OCI-LY7 (cell line): ENCODE measurements at regions not wholly inside any gene's neighbourhood (a gene's known extent, or its start where the extent isn't known, plus 50 kb on each side); places are given as distances from the start of the nearest gene placed in this dataset.

ENCODE experiments used
- BruUV-seq: library from RNA; stranded (reverse); fragments of 400-500 nt; replicated peaks from 2 replicates; lab custom pipeline; 2021; lab: Mats Ljungman, UMichigan
- CTCF ChIA-PET: fragments of 300-600 bp; sonication (Branson Sonifier 250); formaldehyde crosslinking; loops from one replicate; lab custom pipeline; 2022; ENCODE audit warnings: antibody characterized with exemption; ENCODE audit not compliant: unreplicated experiment; lab: Charles Lee
- POLR2A ChIA-PET: fragments of 300-600 bp; sonication (Branson Sonifier 250); formaldehyde crosslinking; loops from one replicate; lab custom pipeline; 2022; ENCODE audit warnings: antibody characterized with exemption; lab: Charles Lee
- DNase-seq: peaks from one replicate; pipeline ENCODE4 v3.0.0-alpha.2; 2015; ENCODE audit warnings: low spot score
- H2AFZ ChIP-seq: fragments of 200-600 bp; sonication (generic), shearing (Covaris generic); 2 replicates; pipeline ENCODE4 v1.6.1; 2014; ENCODE audit warnings: mild to moderate bottlenecking, antibody characterized with exemption, low read length, moderate library complexity
- H3K27ac ChIP-seq: fragments of 200-600 bp; sonication (generic); 2 replicates; pipeline ENCODE4 v1.5.1; 2014; ENCODE audit warnings: mixed run types, low read depth, mild to moderate bottlenecking, moderate library complexity, low read length, inconsistent platforms; ENCODE audit not compliant: poor library complexity, severe bottlenecking
- H3K36me3 ChIP-seq: fragments of 200-600 bp; sonication (generic); 2 replicates; pipeline ENCODE4 v1.6.1; 2014; ENCODE audit warnings: mild to moderate bottlenecking, antibody characterized with exemption, low read length, moderate library complexity, mixed read lengths; ENCODE audit not compliant: insufficient read depth
- H3K4me1 ChIP-seq: fragments of 200-600 bp; sonication (generic); 2 replicates; pipeline ENCODE4 v1.5.1; 2014; ENCODE audit warnings: mild to moderate bottlenecking, low read length; ENCODE audit not compliant: insufficient read depth, poor library complexity, severe bottlenecking
- H3K4me2 ChIP-seq: fragments of 200-600 bp; sonication (generic); 2 replicates; pipeline ENCODE4 v1.6.1; 2014; ENCODE audit warnings: mild to moderate bottlenecking, low read length
- H3K4me3 ChIP-seq: fragments of 200-600 bp; sonication (generic); 2 replicates; pipeline ENCODE4 v1.5.1; 2014; ENCODE audit warnings: mild to moderate bottlenecking, low read depth, low read length; ENCODE audit not compliant: poor library complexity, severe bottlenecking
- H3K79me2 ChIP-seq: fragments of 200-600 bp; sonication (generic); 2 replicates; pipeline ENCODE4 v1.6.1; 2016; ENCODE audit warnings: low read depth, mild to moderate bottlenecking, low read length, moderate library complexity, mixed read lengths; ENCODE audit not compliant: insufficient read depth
- H3K9me2 ChIP-seq: fragments of 200-600 bp; sonication (generic); 2 replicates; pipeline ENCODE4 v1.6.1; 2016; ENCODE audit warnings: mild to moderate bottlenecking, low read length, mixed read lengths; ENCODE audit not compliant: insufficient read depth
- H3K9me3 ChIP-seq: fragments of 200-600 bp; sonication (generic); 2 replicates; pipeline ENCODE4 v1.6.1; 2014; ENCODE audit warnings: mild to moderate bottlenecking, mixed run types, low read length, mixed read lengths
- H4K20me1 ChIP-seq: fragments of 200-600 bp; sonication (generic); 2 replicates; pipeline ENCODE4 v1.6.1; 2014; ENCODE audit warnings: mild to moderate bottlenecking, antibody characterized with exemption, low read length, moderate library complexity, mixed read lengths; ENCODE audit not compliant: insufficient read depth
- EZH2phosphoT487 ChIP-seq: fragments of 200-600 bp; sonication (generic); IDR thresholded peaks from 2 replicates; pipeline ENCODE4 v1.6.1; 2018; ENCODE audit warnings: low read depth, borderline replicate concordance, mild to moderate bottlenecking, mixed run types, antibody characterized with exemption, low read length, moderate library complexity, mixed read lengths
- intact Hi-C: fragments of 100-400 bp; cut with micrococcal nuclease; formaldehyde crosslinking; loops from one replicate; pipeline ENCODE4 v1.10.0; 2022; ENCODE audit not compliant: unreplicated experiment
- TF ChIP-seq, protein P1 (sequence below): fragments of 200-600 bp; sonication (generic); conservative IDR thresholded peaks from 2 replicates; pipeline ENCODE4 v1.5.1; 2014; ENCODE audit warnings: mild to moderate bottlenecking, antibody characterized with exemption, low read length, moderate library complexity, mixed read lengths

DNA sequence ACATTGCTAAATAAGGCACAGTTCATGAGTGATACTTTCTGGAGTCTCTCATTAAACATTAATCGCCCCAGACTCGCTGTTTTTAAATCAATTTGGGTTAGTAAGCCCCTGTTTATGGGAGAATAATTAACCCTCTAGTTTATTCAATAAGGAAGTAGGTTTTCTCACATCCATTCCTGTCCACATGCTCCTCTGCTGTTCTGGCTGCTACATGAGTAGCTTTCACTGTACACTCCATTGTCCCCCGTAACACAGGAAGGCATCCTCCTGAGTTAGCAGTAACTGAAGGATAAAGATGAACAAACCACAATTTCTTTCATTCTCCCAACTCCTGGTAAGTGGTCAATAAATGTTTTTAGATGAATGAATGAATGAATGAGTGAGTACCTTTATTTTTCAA lies 378.5 kb downstream of the DIPK2A start:
- H3K9me2 ChIP-seq, result no peaks in the 10 kb centered on the region
- no peaks in the 10 kb centered on the region for H4K20me1 ChIP-seq
- no peak overlapping the region for H3K4me3 ChIP-seq
- POLR2A ChIA-PET, result no interaction called here
- H3K79me2 ChIP-seq, result no peaks in the 10 kb centered on the region
- intact Hi-C loops, result no loop called here
- no peaks in the 10 kb centered on the region for H3K36me3 ChIP-seq
- no TSS peak for BruUV-seq
- no peaks in the 10 kb centered on the region for H3K9me3 ChIP-seq
- H3K4me1 ChIP-seq, result no peaks in the 10 kb centered on the region
- H3K27ac ChIP-seq, result no peak overlapping the region
- no peak overlapping the region for H2AFZ ChIP-seq
- CTCF ChIA-PET, result no interaction called here
- no peak overlapping the region for H3K4me2 ChIP-seq
- no peak for DNase-seq
- no peak for TF ChIP-seq EZH2phosphoT487
- TF ChIP-seq, protein P1, sequence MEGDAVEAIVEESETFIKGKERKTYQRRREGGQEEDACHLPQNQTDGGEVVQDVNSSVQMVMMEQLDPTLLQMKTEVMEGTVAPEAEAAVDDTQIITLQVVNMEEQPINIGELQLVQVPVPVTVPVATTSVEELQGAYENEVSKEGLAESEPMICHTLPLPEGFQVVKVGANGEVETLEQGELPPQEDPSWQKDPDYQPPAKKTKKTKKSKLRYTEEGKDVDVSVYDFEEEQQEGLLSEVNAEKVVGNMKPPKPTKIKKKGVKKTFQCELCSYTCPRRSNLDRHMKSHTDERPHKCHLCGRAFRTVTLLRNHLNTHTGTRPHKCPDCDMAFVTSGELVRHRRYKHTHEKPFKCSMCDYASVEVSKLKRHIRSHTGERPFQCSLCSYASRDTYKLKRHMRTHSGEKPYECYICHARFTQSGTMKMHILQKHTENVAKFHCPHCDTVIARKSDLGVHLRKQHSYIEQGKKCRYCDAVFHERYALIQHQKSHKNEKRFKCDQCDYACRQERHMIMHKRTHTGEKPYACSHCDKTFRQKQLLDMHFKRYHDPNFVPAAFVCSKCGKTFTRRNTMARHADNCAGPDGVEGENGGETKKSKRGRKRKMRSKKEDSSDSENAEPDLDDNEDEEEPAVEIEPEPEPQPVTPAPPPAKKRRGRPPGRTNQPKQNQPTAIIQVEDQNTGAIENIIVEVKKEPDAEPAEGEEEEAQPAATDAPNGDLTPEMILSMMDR, result no peak

DNA sequence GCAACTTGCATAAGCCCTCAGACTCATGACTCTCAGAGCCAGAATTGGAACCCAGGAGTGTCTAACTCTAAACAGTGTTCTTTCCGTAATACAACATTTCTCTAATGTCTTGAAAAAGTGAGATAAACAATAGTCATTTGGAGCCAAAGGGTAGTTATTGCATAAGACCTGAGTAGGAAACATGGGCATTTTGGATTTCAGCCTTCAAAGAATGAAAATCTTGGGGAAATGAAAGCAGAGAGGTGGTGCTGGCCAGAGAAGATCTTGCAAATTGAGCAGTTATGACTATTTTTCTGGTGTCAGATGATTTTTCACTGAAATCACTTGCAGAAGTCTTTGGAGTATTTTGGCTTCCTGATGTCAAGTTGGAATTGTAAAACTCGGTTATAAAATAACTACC lies 379.4 kb downstream of the DIPK2A start:
- H3K9me2 ChIP-seq, result no peaks in the 10 kb centered on the region
- H3K4me3 ChIP-seq, result no peak overlapping the region
- DNase-seq, result no peak
- no peak overlapping the region for H2AFZ ChIP-seq
- H3K79me2 ChIP-seq, result no peaks in the 10 kb centered on the region
- no TSS peak for BruUV-seq
- POLR2A ChIA-PET, result no interaction called here
- no peak overlapping the region for H3K4me2 ChIP-seq
- H4K20me1 ChIP-seq, result no peaks in the 10 kb centered on the region
- H3K36me3 ChIP-seq, result no peaks in the 10 kb centered on the region
- intact Hi-C loops, result no loop called here
- no peaks in the 10 kb centered on the region for H3K9me3 ChIP-seq
- CTCF ChIA-PET, result no interaction called here
- H3K4me1 ChIP-seq, result no peaks in the 10 kb centered on the region
- no peak overlapping the region for H3K27ac ChIP-seq
- TF ChIP-seq, protein P1, result no peak
- no peak for TF ChIP-seq EZH2phosphoT487

DNA sequence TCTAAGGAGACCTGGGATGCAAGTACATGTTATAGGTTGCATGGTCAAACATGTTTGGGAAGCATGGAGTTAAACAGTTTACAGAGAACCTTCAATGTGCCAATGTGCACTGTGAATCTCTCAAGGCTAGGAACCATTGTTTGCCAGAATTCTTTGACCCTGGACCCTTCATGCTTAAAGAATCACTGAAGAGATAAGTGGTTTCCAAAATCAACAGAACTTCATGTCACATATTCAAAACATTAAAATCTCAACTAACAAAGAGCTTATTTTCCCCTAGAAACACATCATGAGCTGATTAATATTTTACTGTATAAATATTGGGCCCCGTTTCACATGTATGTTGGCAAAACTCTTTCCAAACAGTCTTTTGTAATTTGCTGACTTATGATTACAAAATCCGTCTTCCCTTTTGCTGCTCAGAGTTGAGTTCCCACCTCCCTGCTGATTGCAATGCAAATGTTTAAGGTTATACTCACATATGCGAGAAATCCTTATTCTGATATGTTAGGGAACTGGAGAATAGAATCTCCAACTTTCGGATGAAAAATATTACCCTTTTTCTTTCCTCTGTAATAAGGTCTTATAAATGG lies 380.2 kb downstream of the DIPK2A start:
- ChIA-PET CTCF (no interaction called here), POLR2A (interaction anchor here (1.1 kb wide), 1 partner anchor 11 kb away, joined by 5 read pairs; no protein-coding TSS in a partner anchor)
- intact Hi-C loops, result no loop called here
- Histone ChIP-seq H3K36me3 (no peaks in the 10 kb centered on the region), H3K9me3 (no peaks in the 10 kb centered on the region), H3K4me1 (no peaks in the 10 kb centered on the region), H3K79me2 (no peaks in the 10 kb centered on the region), H4K20me1 (no peaks in the 10 kb centered on the region), H2AFZ (no peak overlapping the region), H3K4me3 (no peak overlapping the region), H3K9me2 (no peaks in the 10 kb centered on the region), H3K4me2 (no peak overlapping the region), H3K27ac (no peak overlapping the region)
- no peak for TF ChIP-seq EZH2phosphoT487
- TF ChIP-seq, protein P1, result no peak
- no peak for DNase-seq
- BruUV-seq, result no TSS peak
